Epidermal melanocyte (primary cell): ENCODE measurements at regions not wholly inside any gene's neighbourhood (a gene's known extent, or its start where the extent isn't known, plus 50 kb on each side); places are given as distances from the start of the nearest gene placed in this dataset.
"Not testable (repeated sequence)": the region's sequence is repeated elsewhere in the genome, so short reads cannot be mapped to it uniquely, and the experiment has no call there.

ENCODE experiments used
- DNase-seq: peaks from one replicate; pipeline ENCODE4 v3.0.0; 2011; ENCODE audit warnings: low spot score; ENCODE audit not compliant: insufficient read length

- no peak for DNase-seq
Measured at GRCh38 chr2:236895497-236895896, 190.2 kb upstream of the COPS8 start.

DNA sequence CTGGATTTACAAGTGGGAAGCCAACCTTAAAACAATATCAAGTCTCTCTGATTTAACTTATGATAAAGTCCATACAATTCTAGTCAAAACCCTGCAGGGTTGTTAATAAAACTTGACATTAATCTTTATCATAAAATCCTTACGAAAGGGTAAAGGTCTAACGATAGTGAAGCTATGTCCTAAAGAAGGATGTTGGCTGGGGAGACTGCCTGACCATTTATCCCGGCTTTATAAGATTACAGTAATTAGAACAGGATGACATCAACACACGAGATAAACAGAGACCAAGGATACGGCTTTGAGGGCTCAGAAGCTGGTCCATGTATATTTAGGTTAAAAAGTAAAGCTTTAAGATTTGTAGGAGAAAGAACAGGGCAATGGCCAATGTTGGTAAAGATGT lies 189.0 kb upstream of the COPS8 start:
- no peak for DNase-seq

DNA sequence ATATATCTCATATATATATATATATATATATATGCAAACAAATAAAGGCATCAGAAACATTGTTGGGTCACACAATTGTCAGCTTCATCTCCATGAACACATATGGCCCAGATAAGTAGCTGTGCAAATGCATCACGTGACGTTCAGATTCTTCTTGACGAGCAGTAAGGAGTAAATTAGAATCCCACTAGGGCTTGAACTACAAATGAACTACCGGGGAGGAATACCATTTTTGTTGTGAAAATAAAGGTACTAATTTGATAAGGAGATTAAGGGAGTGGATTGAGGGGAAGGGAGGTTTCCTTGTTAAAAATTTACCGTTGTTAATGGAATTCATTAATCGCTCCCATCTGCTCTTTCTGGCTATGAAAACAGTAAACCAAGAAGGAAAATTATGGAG lies 186.5 kb upstream of the COPS8 start:
- no peak for DNase-seq

DNA sequence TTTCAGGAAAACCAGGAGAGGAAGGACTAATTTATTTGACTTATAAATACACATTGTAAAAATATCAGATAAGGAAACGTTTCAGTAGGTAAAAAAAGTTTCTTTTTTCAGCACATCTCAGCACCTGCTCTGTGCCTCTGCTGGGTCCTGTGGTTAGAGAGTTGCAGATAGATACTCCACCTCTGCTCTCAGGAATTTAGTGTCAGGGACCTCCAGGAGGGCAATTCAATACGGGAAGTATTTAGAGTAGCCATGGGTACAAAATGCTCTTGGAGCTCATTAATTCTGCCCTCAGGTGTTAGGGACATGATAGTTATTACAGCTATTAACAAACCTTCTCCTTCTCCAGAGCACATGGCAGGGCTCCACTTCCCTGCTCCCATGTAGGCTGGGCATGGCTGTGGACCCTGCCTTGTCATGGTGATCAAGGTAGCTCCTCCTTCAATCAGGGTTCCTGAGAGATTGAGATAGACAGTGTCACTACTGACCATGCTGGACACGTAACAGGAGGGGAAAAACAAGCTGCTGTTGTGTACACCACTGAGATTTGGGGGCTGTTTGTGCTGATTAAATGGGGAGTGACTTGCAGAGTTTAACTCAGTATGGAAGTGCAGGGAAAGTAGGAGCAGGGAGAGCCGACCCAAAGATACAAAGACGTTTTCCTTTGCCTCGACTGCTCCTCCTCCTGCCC lies 185.6 kb upstream of the COPS8 start:
- no peak for DNase-seq

DNA sequence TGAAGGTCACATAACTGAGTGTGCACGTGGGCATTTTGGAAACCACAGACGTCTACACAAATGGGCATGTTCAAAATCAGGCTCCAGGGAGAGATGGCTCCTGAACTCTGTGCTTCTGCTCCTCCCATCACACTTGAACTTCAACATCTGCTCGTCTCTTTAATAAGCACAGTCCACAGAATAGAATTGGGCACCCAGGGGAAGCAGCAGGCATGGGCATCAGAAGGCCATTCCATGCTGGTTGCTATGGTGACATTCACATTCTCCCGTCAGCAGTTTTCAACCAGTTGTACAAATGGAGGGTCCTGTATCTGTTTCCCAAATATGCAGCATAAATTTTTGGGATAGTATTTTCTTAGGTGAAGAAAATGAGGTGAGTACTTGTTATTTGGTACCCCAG lies 183.7 kb upstream of the COPS8 start:
- DNase-seq: no peak

DNA sequence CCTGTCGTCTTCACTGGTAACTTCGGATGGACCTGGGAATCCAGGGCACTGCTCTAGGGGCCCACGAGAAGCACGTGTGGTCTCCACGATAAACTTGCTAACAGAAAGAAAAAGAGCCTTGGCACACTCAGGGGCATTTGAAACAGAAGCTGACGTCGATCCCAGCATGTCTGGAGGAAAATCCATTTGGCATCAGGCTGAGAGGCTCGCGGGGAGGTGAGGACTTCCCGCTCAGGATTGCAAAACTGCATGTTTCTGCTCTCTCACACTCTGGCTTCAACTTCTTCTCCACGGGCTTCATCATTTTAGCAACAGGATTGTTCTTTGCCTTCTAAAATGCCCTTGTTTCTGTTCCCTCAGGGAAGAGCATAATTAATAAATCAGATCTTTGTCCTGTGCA lies 181.7 kb upstream of the COPS8 start:
- no peak for DNase-seq

- no peak for DNase-seq
Measured at GRCh38 chr2:236904389-236905263, 181.1 kb upstream of the COPS8 start.

DNA sequence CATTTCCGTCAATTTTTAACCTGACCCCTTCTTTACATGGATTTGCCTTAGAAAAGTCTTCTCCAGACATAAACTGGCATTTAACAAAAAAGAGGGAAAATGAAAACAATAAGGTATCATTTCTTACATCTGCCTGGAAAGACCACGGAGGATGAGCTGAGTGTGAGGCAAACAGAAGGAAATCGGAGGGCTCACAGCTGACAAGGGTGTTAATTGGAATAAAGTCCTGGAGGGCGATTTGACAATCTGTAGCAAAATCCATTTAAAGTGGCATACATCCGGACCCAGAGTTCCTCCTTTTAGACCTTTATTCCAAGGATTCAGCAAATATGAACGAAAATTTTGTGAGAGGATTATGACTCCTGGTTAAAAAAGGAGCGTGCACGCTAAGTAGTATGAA lies 179.7 kb upstream of the COPS8 start:
- no peak for DNase-seq

GRCh38 chr2:236908439-236909192 lies 177.1 kb upstream of the COPS8 start:
- DNase-seq: no peak

DNA sequence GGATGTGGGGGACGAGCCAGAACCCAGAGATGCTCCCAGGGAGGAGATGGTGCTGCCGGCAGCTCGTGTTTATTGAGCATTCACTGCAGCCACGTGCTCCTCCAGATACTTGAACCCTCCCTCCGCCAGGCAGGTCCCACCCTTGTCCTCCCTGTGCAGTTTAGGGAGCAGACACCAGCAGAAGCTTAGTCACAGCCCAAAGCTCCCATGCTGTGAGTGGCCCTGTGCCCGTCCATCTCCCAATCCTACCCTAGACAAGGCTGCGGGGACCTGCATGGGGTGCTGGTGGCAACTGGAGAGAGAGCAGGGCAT lies 176.5 kb upstream of the COPS8 start:
- DNase-seq: no peak

- DNase-seq: no peak
Measured at GRCh38 chr2:236909802-236910201, 175.9 kb upstream of the COPS8 start.

DNA sequence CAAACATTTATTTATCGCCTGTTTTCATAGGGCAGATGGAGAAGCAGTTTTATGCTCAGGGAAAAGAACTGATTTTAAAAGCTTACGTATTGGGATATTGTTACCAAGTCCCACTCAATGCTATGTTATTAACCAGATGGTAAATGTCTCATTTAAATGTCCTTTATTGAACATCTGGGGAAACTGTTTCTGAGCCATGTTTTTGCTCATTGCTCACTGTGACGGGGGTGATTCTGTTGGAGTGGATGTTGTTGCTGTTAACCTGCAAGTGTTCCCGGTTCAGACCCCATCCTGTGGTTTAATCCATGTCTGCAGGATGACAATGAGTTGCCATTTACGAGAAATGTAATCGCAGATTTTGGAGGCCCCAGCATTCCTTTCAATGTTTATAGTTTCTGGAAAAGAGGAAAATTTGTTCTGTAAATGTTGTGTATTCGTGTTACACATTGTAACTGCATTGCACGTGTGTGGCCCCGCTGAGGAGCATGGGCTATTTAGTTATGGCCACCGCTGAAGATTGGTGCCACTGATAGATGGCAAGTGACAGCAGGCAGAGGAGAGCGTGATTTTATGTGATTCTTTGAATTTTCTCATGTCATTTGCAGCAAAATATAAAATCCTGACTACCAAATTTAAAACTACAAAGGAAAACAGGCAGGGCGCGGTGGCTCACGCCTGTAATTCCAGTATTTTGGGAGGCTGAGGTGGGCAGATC lies 174.8 kb upstream of the COPS8 start:
- no peak for DNase-seq

GRCh38 chr2:236912326-236913120 lies 173.2 kb upstream of the COPS8 start:
- DNase-seq: no peak

DNA sequence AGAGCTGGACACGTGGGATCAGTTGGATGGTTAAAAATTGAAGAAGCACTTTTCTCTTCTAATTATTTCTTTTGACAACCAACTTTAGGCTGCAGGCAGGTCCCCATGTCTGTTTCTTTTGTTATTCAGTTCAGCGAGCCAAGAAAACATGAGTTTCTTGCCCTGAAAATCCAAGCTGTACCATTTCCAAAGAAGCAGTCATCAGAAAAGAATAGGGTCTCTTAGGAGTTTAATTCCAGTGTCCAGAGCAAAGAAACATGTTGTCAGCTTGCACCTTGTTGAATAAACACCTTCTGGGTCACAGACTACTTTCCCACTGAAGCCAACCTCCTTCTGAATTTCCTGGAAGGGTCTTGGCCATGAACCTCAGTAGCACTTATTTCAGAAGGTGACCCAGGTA lies 170.5 kb upstream of the COPS8 start:
- DNase-seq: no peak

- no peak for DNase-seq
Measured at GRCh38 chr2:236915726-236916125, 170.0 kb upstream of the COPS8 start.

GRCh38 chr2:236916181-236916580 lies 169.5 kb upstream of the COPS8 start:
- no peak for DNase-seq

GRCh38 chr2:236916651-236917050 lies 169.0 kb upstream of the COPS8 start:
- no peak for DNase-seq

GRCh38 chr2:236917164-236917563 lies 168.5 kb upstream of the COPS8 start:
- no peak for DNase-seq

DNA sequence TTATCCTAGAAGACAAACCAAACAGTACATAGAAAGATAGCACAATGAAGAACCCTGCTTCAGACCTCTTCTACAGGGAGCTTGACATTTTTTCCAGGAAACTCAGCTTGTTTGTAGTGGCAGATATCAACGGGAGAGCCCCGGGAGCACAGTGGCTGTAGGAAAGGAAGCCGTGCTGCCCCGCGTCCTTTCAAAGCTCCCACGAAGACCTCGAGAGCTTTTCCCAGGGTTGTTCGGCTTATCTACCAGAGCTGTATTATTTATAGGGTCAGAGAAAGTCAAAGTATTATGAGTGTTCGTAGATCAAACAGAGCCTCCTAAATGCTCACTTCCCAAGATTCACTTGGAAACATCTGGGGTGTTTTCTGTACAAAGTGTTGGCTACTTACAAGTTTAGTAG lies 167.1 kb upstream of the COPS8 start:
- DNase-seq: no peak

DNA sequence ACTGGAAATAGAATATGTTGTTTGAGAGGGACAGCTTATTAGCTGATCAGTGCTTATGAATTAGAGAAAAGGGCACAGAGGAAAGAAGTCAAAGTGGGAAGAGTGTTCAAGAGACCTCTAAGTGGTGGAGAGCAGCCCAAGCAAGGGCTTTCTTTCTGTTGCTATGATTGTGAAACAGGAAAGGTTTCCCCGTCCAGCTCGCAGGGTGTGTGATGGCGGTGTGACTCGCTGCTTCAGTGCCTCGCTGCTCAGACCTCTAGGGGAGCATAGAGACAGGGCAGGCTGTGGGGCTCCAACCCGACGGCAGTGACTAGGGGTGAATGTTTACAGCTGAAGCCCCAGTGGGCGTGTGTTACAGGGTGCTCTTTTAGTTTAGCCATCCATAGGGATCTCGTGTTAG lies 166.5 kb upstream of the COPS8 start:
- DNase-seq: no peak

GRCh38 chr2:236919801-236920379 lies 165.8 kb upstream of the COPS8 start:
- DNase-seq: not testable (repeated sequence)
